Endothelial cell of umbilical vein (primary cell): ENCODE measurements at regions not wholly inside any gene's neighbourhood (a gene's known extent, or its start where the extent isn't known, plus 50 kb on each side); places are given as distances from the start of the nearest gene placed in this dataset.

Source experiments
- BruUV-seq: library from RNA; stranded (reverse); fragments of 400-500 nt; replicated peaks from 2 replicates; lab custom pipeline; 2021; lab: Mats Ljungman, UMichigan
- CTCF ChIA-PET: fragments of 300-600, 350-600 bp; sonication (Branson Sonifier 250); formaldehyde crosslinking; loops from one replicate; lab custom pipeline; 2021; ENCODE audit warnings: antibody characterized with exemption, inconsistent platforms; lab: Charles Lee
- POLR2A ChIA-PET: fragments of 300-600, 350-600 bp; sonication (Branson Sonifier 250); formaldehyde crosslinking; loops from one replicate; lab custom pipeline; 2021; ENCODE audit warnings: antibody characterized with exemption, inconsistent platforms; lab: Charles Lee
- DNase-seq: peaks from one replicate; pipeline ENCODE4 v3.0.0-alpha.2; 2011; ENCODE audit warnings: low read depth, low spot score
- FAIRE-seq: peaks from 2 replicates; lab custom pipeline; 2011; peaks lifted over from hg19 to GRCh38; lab: Jason Lieb, UNC
- H2AFZ ChIP-seq: 2 replicates; pipeline ENCODE4 v1.6.0; 2012; ENCODE audit warnings: low read depth, low read length, control low read depth, inconsistent platforms
- H3K27ac ChIP-seq: 2 replicates; pipeline ENCODE4 v1.5.1; 2011; ENCODE audit warnings: low read depth, mild to moderate bottlenecking, control low read depth, low read length, moderate library complexity; ENCODE audit not compliant: insufficient read depth
- H3K27me3 ChIP-seq, 2 experiments: 2 replicates each; pipeline versions ENCODE4 v1.6.0 to v1.6.1; 2011; ENCODE audit warnings: low read length in 2 of 2, mixed read lengths in 1 of 2; ENCODE audit not compliant: control insufficient read depth in 2 of 2, insufficient read depth in 2 of 2
- H3K36me3 ChIP-seq, 2 experiments: 2 replicates in 1 of 2; 3 replicates in 1 of 2; pipeline ENCODE4 v1.5.1; 2011; ENCODE audit warnings: low read length in 2 of 2, mild to moderate bottlenecking in 1 of 2, moderate library complexity in 1 of 2; ENCODE audit not compliant: control insufficient read depth in 2 of 2, insufficient read depth in 2 of 2; ENCODE audit errors: extremely low read depth in 1 of 2
- H3K4me1 ChIP-seq: 3 replicates; pipeline ENCODE4 v1.5.1; 2011; ENCODE audit warnings: mild to moderate bottlenecking, low read length; ENCODE audit not compliant: control insufficient read depth, insufficient read depth; ENCODE audit errors: extremely low read depth
- H3K4me2 ChIP-seq: 2 replicates; pipeline ENCODE4 v1.6.1; 2011; ENCODE audit warnings: low read length, control low read depth, mixed read lengths; ENCODE audit not compliant: insufficient read depth
- H3K4me3 ChIP-seq, 3 experiments: fragments of 200-600 bp in 1 of 3; sonication (generic), shearing (Covaris generic) in 1 of 3; replicated peaks in 1 of 3; 2 replicates each; pipeline ENCODE4 v1.5.1; 2011 to 2016; ENCODE audit warnings: control low read depth in 3 of 3, low read length in 3 of 3, mild to moderate bottlenecking in 2 of 3, inconsistent platforms in 1 of 3, low read depth in 1 of 3, moderate library complexity in 1 of 3; ENCODE audit not compliant: insufficient read depth in 1 of 3
- H3K79me2 ChIP-seq: 2 replicates; pipeline ENCODE4 v1.6.0; 2012; ENCODE audit warnings: low read length, inconsistent platforms; ENCODE audit not compliant: control insufficient read depth, insufficient read depth
- H3K9ac ChIP-seq: replicated peaks from 2 replicates; pipeline ENCODE3; 2011; ENCODE audit warnings: low read length, control low read depth; ENCODE audit not compliant: insufficient read depth; ENCODE audit errors: extremely low read depth
- H3K9me1 ChIP-seq: replicated peaks from 3 replicates; pipeline ENCODE4 v1.6.0; 2011; ENCODE audit warnings: mild to moderate bottlenecking, low read length; ENCODE audit not compliant: control insufficient read depth, insufficient read depth; ENCODE audit errors: extremely low read depth
- H3K9me3 ChIP-seq: replicated peaks from 2 replicates; pipeline ENCODE4 v1.5.1; 2012; ENCODE audit warnings: low read length, inconsistent platforms; ENCODE audit not compliant: control insufficient read depth, insufficient read depth
- H4K20me1 ChIP-seq: replicated peaks from 2 replicates; pipeline ENCODE3; 2011; ENCODE audit warnings: mild to moderate bottlenecking, low read length; ENCODE audit not compliant: control insufficient read depth, insufficient read depth; ENCODE audit errors: extremely low read depth
- CTCF ChIP-seq, 2 donors: IDR thresholded peaks; 1 replicate in 1 of 2; 2 replicates in 1 of 2; pipeline ENCODE4 v1.5.1; 2011; ENCODE audit warnings: low read length in 2 of 2, mild to moderate bottlenecking in 2 of 2, moderate library complexity in 2 of 2, control low read depth in 1 of 2, inconsistent platforms in 1 of 2, low read depth in 1 of 2; ENCODE audit not compliant: insufficient read depth in 1 of 2; ENCODE audit errors: extremely low read depth in 1 of 2
- EZH2 ChIP-seq: IDR thresholded peaks from 2 replicates; pipeline ENCODE4 v1.6.1; 2012; ENCODE audit warnings: borderline replicate concordance, low read depth, mild to moderate bottlenecking, moderate library complexity, low read length, inconsistent platforms; ENCODE audit not compliant: severe bottlenecking
- FOS ChIP-seq: IDR thresholded peaks from 2 replicates; pipeline ENCODE4 v1.6.1; 2011; ENCODE audit warnings: mild to moderate bottlenecking, low read length, moderate library complexity, borderline replicate concordance; ENCODE audit not compliant: insufficient read depth
- GATA2 ChIP-seq: IDR thresholded peaks from 2 replicates; pipeline ENCODE4 v1.7.0; 2011; ENCODE audit warnings: low read depth, mild to moderate bottlenecking, moderate library complexity, mixed read lengths, low read length; ENCODE audit not compliant: insufficient read length, insufficient read depth
- JUN ChIP-seq: IDR thresholded peaks from 2 replicates; pipeline ENCODE4 v1.6.1; 2011; ENCODE audit warnings: borderline replicate concordance, low read depth; ENCODE audit not compliant: insufficient read length, insufficient read depth
- POLR2A ChIP-seq: IDR thresholded peaks from 2 replicates; pipeline ENCODE4 v1.6.1; 2012; ENCODE audit warnings: low read depth, mild to moderate bottlenecking, control low read depth, low read length
- POLR2AphosphoS5 ChIP-seq: IDR thresholded peaks from 2 replicates; pipeline ENCODE4 v1.6.1; 2012; ENCODE audit warnings: low read depth, mild to moderate bottlenecking, control low read depth, low read length, moderate library complexity; ENCODE audit not compliant: insufficient read depth
- dilution Hi-C: fragments of 300-500 bp; cut with MboI; formaldehyde crosslinking; loops from one replicate; pipeline ENCODE4 v1.15.0; 2019; ENCODE audit warnings: low sequenced_read_pairs; ENCODE audit not compliant: extremely low pct_ligation_motif_present
- intact Hi-C: fragments of 100-400 bp; cut with micrococcal nuclease; formaldehyde crosslinking; loops from one replicate; pipeline ENCODE4 v1.10.0; 2022
- TF ChIP-seq, protein P1 (sequence below): IDR thresholded peaks from 2 replicates; pipeline ENCODE4 v1.6.1; 2011; ENCODE audit not compliant: insufficient read depth, insufficient read length

GRCh38 chr5:141763541-141763940 lies 81.5 kb upstream of the ARAP3 start:
- DNase-seq (no peak), FAIRE-seq (no peak)
- no peaks in the 10 kb centered on the region for H3K9me3 ChIP-seq
- no peaks in the 10 kb centered on the region for H3K79me2 ChIP-seq
- H3K9ac ChIP-seq, result no peak overlapping the region
- no TSS peak for BruUV-seq
- dilution Hi-C loops (no loop called here), intact Hi-C loops (no loop called here)
- no peak overlapping the region for H2AFZ ChIP-seq
- CTCF ChIA-PET, result interaction anchor here (1.1 to 2.2 kb wide), 3 partner anchors 116 to 197 kb away, joined by 3 to 14 read pairs (median 6); partner anchors contain the start of gene PCDH1
- H3K36me3 ChIP-seq, result no peaks in the 10 kb centered on the region
- no peak overlapping the region for H3K4me2 ChIP-seq
- H3K4me3 ChIP-seq, result no peak overlapping the region
- H4K20me1 ChIP-seq, result no peaks in the 10 kb centered on the region
- POLR2A ChIA-PET, result no interaction called here
- H3K27ac ChIP-seq, result no peak overlapping the region
- H3K27me3 ChIP-seq, result peaks cover 8 to 23% of the 10 kb centered on the region in 2 experiments
- no peak for TF ChIP-seq POLR2A
- no peak for TF ChIP-seq POLR2AphosphoS5
- TF ChIP-seq GATA2, result no peak
- TF ChIP-seq, protein P1, sequence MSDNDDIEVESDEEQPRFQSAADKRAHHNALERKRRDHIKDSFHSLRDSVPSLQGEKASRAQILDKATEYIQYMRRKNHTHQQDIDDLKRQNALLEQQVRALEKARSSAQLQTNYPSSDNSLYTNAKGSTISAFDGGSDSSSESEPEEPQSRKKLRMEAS, result no peak
- TF ChIP-seq EZH2, result no peak
- TF ChIP-seq JUN, result no peak
- TF ChIP-seq FOS, result no peak
- H3K9me1 ChIP-seq, result no peaks in the 10 kb centered on the region
- H3K4me1 ChIP-seq, result no peaks in the 10 kb centered on the region

DNA sequence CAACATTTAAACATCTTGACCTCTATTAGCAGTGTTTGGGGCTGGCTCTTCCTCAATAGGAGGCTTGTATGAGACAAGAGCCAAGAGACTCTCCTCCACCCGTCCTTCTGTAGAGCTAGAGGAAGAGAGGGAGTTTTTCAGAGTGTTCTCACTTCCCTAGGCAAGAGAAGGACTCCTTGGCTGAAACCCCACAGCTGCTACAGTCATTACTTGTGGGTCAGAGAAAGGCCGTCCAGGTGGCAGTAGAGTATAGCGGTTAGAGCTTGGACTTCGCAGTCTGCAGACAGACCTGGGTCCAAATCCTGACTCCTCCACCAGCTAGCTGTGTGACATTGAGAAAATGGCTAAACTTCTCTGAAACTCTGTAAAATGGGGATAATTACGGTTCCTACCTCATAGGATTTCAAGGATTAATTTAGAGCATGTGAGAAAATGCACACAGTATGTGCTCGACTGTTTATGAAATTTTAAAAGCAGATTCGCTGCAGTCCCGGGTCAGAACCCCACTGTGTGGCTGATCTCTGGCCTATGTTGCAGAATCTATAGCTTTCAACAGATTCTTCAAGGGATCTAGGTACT lies 80.8 kb upstream of the ARAP3 start:
- BruUV-seq, result no TSS peak
- H2AFZ ChIP-seq, result no peak overlapping the region
- H3K9me1 ChIP-seq, result no peaks in the 10 kb centered on the region
- no peak overlapping the region for H3K27ac ChIP-seq
- no peaks in the 10 kb centered on the region for H3K9me3 ChIP-seq
- DNase-seq (no peak), FAIRE-seq (no peak)
- intact Hi-C loops (loop anchor here (1.0 kb wide), 1 partner anchor 197 kb away; no protein-coding TSS in a partner anchor), dilution Hi-C loops (no loop called here)
- H3K9ac ChIP-seq, result no peak overlapping the region
- no peaks in the 10 kb centered on the region for H3K36me3 ChIP-seq
- no peak overlapping the region for H3K4me3 ChIP-seq
- H4K20me1 ChIP-seq, result no peaks in the 10 kb centered on the region
- H3K4me1 ChIP-seq, result no peaks in the 10 kb centered on the region
- no peaks in the 10 kb centered on the region for H3K79me2 ChIP-seq
- H3K27me3 ChIP-seq, result peaks cover 11 to 23% of the 10 kb centered on the region in 2 experiments
- TF ChIP-seq CTCF (IDR thresholded peaks at IDR 0.05; ENCODE audit: extremely low read depth in 1 of 2, insufficient read depth in 1 of 2, low read depth in 1 of 2, low read length in 2 of 2) (no peak), GATA2 (no peak)
- ChIA-PET POLR2A (no interaction called here), CTCF (interaction anchor here (1.0 to 1.9 kb wide), 4 partner anchors 9 to 197 kb away, joined by 3 to 14 read pairs (median 3); partner anchors contain the start of gene PCDH1)
- H3K4me2 ChIP-seq, result no peak overlapping the region
